GM12865 (cell line): ENCODE measurements at regions not wholly inside any gene's neighbourhood (a gene's known extent, or its start where the extent isn't known, plus 50 kb on each side); places are given as distances from the start of the nearest gene placed in this dataset.

Experiments
- DNase-seq: peaks from one replicate; pipeline ENCODE4 v3.0.0; 2010; ENCODE audit warnings: low read depth
- H3K4me3 ChIP-seq: 2 replicates; pipeline ENCODE4 v1.5.1; 2011; ENCODE audit warnings: mild to moderate bottlenecking, low read depth, low read length, control low read depth
- TF ChIP-seq, protein P1 (sequence below): IDR thresholded peaks from 2 replicates; pipeline ENCODE4 v1.5.1; 2011; ENCODE audit warnings: low read length, control low read depth, low read depth, inconsistent platforms; ENCODE audit not compliant: insufficient read depth; ENCODE audit errors: missing control alignments

DNA sequence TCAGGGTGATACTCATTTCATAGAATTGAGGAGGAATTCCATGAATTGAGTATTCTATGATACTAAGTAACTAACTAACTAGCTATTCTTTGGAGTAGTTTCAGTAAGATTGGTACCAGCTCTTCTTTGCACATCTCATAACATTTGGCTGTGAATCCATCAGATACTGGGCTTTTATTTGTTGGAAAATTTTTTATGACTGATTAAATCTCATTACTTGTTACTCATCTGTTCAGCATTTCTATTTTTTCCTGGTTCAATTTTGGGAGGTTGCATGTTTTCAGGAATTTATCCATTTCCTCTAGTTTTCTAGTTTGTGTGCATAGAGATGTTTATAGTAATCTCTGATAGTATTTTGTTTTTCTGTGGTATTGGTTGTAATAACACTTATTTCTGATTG lies 70.8 kb upstream of the FREM3 start:
- no peak overlapping the region for H3K4me3 ChIP-seq
- TF ChIP-seq, protein P1, sequence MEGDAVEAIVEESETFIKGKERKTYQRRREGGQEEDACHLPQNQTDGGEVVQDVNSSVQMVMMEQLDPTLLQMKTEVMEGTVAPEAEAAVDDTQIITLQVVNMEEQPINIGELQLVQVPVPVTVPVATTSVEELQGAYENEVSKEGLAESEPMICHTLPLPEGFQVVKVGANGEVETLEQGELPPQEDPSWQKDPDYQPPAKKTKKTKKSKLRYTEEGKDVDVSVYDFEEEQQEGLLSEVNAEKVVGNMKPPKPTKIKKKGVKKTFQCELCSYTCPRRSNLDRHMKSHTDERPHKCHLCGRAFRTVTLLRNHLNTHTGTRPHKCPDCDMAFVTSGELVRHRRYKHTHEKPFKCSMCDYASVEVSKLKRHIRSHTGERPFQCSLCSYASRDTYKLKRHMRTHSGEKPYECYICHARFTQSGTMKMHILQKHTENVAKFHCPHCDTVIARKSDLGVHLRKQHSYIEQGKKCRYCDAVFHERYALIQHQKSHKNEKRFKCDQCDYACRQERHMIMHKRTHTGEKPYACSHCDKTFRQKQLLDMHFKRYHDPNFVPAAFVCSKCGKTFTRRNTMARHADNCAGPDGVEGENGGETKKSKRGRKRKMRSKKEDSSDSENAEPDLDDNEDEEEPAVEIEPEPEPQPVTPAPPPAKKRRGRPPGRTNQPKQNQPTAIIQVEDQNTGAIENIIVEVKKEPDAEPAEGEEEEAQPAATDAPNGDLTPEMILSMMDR: no peak
- DNase-seq: no peak

DNA sequence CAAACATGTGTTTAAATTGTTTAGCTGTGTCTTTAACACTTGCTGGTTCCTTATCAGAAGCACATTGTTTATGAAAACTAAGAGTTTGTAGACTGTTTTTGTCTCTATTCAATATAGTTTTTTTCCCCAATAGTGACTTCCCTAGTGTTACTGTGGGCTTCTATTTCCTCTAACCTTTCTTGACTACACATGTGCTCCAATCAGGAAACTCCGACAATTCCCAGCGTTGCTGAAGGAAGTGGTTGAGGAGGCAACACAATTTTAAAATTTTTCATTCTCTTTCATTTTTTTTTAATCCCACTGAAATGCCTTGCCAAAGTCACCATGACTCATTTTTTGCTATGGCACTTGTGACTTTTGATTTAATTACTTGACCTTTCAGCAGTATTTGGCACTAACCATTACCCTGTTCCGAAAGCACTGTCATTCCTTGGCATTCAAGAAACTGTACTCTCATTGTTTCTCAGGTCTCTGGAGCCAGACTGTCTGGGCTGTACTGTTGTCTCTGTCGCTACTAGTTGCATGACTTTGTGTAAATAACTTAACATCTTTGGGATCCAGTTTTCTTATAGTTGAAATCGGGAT lies 67.6 kb upstream of the FREM3 start:
- TF ChIP-seq, protein P1: no peak
- DNase-seq: no peak
- no peak overlapping the region for H3K4me3 ChIP-seq

DNA sequence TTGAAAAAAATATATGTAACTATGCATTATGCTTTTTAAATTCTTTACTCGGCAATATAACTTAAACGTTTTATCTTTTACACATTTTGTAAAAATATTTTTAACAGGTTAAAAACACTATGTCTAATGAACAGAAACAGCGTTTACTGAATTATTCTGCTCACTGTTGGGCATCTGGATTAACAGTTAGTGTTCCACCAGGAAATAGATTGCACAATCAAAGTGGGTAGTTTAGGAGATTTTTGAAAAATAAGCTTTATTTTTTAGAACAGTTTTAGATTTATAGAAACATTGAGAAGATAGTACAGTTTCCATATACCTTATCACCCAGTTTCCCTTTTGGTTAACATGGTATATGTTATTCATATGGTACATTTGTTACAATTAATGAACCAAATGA lies 63.1 kb upstream of the FREM3 start:
- H3K4me3 ChIP-seq: no peak overlapping the region
- DNase-seq: no peak
- TF ChIP-seq, protein P1: no peak

DNA sequence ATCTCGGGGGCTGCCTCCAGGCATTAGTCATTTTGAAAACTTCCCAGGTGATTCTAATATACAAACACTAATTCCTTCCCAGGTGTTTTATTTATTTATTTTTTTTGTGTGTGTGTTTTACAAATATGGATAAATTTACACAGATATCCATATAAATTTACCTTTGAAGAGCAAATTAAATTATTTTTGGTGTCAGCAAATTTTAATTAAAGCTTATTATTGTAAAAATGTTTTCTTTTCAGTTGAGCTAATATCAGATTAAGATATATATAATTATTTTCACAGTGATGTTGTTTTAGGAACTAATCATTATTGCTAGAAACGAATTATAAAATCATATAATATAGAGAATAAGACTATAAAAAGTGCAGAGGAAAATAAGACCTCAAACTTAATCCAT lies 62.0 kb upstream of the FREM3 start:
- no peak for DNase-seq
- no peak overlapping the region for H3K4me3 ChIP-seq
- TF ChIP-seq, protein P1: no peak
